ENCODE measurements at regions not wholly inside any gene's neighbourhood (a gene's known extent, or its start where the extent isn't known, plus 50 kb on each side); places are given as distances from the start of the nearest gene placed in this dataset.
"Not testable (repeated sequence)": the region's sequence is repeated elsewhere in the genome, so short reads cannot be mapped to it uniquely, and the experiment has no call there.

- DNase-seq: no peak
Observed at GRCh38 chr2:82257796-82258555, 1953.4 kb upstream of the LRRTM1 start.

DNA sequence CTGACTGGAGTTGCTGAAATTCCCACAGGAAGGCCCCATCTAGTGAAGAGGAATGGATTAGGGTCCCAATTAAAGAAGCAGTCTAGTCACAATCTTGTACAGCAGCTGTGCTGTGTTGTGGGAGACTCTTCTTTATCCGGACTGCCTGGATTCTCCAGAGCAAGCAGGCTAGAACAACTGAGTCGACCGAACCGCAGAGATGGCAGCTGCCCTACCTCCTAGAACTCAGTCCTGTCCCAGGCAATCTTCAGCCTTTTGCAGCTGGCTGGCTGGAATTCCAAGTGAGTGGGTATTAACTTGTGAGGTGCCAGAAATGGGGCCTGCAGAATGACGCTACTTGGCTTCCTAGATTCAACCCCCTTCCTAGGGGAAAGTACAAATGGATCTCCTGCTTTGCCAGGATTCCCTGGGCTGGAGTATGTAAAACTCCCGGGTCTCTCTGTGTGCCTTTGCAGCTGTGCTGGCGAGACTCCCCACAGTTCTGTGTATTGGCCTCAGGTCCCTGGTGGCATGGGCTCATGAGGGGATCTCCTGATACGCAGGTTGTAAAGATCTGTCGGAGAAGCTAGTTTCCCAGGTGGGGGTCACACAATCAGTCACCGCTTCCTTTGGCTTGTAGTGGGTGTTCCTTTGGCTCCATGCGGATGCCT, 1952.6 kb upstream of the LRRTM1 start:
- DNase-seq: peak; percentile 38

GRCh38 chr2:82256288-82256687, 1951.7 kb upstream of the LRRTM1 start:
- DNase-seq: no peak

DNA sequence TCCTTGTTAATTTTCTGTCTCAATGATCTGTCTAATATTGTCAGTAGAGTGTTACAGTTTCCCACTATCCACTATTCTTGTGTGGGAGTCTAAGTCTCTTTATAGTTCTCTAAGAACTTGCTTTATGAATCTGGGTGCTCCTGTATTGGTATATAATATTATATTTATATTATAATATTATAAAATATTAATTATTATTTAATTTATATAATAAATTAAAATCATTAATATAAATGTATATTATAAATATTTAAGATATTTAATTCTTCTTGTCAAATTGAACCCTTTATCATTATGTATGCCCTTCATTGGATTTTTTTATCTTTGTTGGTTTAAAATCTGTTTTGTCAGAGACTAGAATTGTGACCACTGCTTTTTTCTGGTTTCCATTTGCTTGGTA, 1950.2 kb upstream of the LRRTM1 start:
- no peak for DNase-seq

DNA sequence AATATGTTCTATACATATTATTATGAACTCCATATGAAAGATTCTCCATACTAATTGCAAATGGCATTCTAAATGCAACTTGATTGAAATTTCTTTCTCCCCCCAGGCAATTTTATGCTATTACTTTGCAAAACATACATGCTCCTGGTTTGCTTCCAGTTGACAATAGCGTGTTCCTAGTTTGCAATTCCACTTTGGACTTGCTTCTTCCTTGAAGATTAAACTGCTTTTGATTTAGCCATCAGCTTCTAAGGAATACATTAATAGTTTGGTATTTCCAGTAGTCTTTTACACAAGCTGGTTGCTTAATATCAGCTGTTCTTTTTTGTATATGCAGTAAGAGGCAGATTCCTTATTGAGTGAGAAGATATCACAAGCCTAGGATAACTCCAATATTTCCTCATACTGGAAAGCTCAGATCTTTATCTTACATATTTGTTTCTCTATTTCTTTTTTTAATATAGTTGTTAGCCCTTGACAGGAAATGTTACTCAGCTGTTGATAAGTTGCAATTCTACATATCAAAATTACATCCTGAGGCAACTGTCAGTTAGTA, 1941.7 kb upstream of the LRRTM1 start:
- DNase-seq: no peak

- DNase-seq: no peak
Observed at GRCh38 chr2:82239176-82239575, 1934.6 kb upstream of the LRRTM1 start.

GRCh38 chr2:82237994-82238662, 1933.6 kb upstream of the LRRTM1 start:
- no peak for DNase-seq

DNA sequence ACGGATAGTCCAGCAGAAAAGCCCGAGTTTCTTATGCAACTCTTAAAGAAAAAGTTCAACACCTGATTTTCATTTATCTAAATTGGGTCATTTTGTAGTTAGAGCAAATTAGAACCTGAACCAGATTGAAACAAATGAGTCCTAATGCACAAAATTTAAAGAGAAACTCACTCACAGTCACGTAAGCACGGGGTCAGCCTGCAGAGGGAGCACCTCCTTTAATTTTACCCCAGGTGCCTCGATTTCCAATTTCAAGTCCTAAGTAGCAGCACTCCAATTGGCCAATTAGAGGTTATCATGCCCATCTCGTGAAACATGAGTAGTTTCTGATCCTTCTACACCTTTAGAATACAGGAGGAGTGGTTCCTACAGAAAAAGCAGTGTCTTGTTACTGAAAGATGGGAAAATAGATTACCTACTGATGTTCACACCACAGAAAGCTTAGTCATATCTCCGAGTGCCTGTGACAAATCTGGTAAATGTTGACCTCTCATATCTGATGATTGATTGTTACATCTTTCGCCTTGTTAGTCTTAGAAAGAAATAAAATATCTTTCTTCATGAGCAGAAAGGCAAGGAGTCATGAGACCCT, 1929.8 kb upstream of the LRRTM1 start:
- DNase-seq: no peak

- no peak for DNase-seq
Observed at GRCh38 chr2:82233806-82234205, 1929.3 kb upstream of the LRRTM1 start.

DNA sequence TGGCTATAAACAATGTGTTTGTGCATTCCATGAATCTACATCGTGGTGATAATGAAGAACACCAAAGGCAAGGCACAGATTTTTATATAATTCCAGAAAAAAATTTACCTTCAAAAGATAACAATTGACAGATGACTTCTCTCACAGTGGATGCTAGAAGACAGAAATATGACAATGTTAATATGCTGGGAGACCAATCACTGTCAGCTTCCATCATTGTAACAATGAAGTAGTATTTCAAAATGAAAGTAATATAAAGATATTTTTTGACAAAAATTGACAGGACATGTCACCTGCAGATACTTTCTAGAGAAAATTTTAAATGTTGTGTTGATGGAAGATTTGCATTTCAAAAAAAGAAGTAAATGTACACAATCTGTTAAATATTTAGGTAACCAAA, 1925.9 kb upstream of the LRRTM1 start:
- no peak for DNase-seq

DNA sequence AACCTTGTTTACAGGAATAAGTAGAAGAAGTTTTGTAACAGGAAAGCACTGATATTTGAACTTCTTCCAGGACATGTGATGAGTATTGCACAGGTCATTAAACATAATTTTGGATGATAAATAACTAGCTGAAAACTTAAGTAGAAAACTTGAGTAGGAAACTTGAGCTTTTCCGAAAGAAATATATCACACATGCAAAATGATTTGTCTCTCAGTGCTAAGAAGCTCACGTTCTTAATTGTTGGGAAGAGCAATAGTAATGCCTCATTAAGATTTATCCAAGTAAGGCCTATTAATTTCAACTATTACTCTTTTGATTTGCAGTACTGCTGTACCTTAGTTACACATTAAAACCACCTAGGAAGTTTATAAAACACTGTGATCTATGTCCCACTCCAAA, 1921.9 kb upstream of the LRRTM1 start:
- no peak for DNase-seq

DNA sequence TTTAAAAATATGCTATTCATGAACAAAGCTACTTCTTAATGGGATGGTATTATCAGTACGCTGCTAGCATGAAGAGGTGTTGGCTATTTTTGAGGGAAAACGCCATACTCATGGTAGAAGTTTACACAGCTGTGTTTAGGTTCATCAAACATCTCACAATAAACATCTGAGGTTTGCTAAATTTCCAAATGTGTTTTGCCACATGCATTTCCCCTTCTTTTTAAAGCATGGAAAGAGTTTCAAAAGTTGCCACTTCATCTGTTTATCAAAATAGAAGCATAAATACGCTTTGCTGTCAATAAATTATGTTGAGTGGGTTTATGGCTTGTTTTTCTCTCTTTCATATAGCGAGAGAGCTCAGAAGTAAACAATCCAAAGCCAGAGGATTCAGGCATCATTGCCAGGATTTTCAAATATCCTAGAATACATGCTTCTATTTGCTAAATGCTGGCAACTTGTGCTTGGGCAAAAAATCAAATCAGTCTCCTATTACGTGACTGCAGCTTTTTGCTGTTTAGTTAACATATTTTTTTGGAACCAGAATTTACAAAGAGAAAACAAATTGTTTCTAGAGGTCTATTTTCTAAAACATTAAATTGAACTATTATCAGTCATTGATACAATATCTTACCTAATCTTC, 1919.9 kb upstream of the LRRTM1 start:
- no peak for DNase-seq

DNA sequence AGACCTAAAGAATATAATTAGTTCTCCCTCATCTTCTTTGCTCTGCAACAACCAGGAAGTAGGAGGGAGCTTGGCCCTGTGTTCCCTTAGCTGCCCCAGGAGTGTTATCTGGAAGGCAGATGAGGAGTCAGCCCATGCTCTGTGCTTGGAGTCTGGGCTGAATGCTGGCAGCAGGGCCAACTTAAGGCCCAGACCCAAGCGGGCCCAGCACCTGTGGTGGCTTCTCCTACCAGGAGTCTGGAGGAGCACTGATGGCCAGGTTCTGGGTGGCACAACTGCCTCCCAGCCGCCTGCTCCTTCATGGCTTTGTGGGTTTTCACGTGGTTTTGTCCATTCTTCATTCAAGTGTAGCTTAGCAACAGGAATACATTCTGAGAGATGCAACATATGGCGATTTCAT, 1910.7 kb upstream of the LRRTM1 start:
- DNase-seq: no peak

- DNase-seq: no peak
Observed at GRCh38 chr2:82199493-82199852, 1894.9 kb upstream of the LRRTM1 start.

DNA sequence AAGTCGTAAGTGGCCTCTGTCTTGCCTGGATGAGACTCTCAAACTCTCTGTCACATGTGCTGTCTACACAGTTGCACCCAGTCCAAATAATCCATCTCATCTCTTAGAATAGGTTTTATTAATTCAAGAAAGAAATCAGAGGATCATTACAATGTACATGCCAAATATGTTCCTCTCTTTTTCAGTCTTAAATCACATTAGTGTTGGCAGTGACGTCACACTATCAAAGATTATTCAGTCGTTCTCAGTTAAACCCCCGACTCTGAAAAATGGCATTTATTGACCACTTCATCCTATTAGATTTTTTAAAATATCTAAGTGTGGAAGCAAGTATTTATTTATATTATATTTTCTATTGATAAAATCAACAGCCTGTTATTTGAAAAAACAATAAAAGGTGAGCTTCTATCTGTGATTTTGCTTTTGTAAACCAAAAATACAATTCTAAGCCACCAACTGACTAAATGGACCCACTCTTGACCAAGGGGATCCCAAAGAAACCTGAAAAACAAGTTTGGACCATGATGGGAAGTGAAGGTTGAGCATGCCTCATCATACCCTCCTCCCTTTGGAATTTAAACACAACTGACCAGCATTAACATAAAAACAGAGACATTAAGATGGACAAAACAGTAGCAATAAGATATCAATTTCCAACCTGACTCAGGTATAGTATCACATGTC, 1894.4 kb upstream of the LRRTM1 start:
- DNase-seq: no peak

GRCh38 chr2:82182270-82182669, 1877.7 kb upstream of the LRRTM1 start:
- no peak for DNase-seq

- DNase-seq: not testable (repeated sequence)
Observed at GRCh38 chr2:82175210-82175609, 1870.7 kb upstream of the LRRTM1 start.

- DNase-seq: no peak
Observed at GRCh38 chr2:82172483-82172882, 1867.9 kb upstream of the LRRTM1 start.

- DNase-seq: no peak
Observed at GRCh38 chr2:82169379-82169778, 1864.8 kb upstream of the LRRTM1 start.

DNA sequence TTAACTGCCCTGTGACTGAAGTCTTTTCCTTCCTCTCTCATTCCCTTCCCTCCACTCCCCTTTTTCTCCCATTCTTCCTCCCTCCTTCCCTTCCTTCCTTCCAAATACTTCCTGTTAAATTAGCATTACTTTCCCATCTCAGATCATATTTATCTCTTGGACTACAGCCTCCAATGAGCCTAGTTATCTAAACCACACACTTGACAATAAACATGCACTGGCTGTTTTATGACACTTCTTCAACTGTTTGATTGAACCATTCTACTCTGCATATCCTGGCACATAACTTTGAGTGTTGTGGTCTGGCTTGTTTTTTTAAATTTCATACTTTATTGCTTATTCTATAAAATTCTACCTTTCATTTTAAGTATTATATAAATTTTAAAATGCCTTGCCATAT, 1860.8 kb upstream of the LRRTM1 start:
- DNase-seq: no peak

DNA sequence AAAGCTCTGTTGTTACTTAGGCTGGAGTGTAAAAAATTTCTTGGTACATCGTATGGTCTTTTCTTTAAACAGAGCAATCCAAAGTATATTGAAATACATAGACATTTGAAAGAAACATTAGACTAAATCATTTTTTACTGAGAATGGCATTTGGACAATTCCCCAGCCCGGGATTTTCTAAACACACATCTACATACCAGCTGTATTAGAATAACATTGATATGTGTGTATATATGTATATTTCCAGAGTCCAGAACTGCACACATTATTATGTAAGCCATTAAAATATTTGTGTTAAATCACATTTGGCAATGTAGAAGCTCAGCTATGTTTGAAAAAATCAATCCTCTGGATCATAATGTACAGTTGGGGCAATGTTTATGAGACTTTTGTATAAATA, 1853.6 kb upstream of the LRRTM1 start:
- DNase-seq: no peak

GRCh38 chr2:82155469-82155868, 1850.9 kb upstream of the LRRTM1 start:
- DNase-seq: no peak
